ENCODE measurements at regions not wholly inside any gene's neighbourhood (a gene's known extent, or its start where the extent isn't known, plus 50 kb on each side); places are given as distances from the start of the nearest gene placed in this dataset.

GRCh38 chr13:20340136-20340758 lies 108.1 kb upstream of the GJB6 start:
- TF ChIP-seq POLR2A (IDR thresholded peaks at IDR 0.05; ENCODE audit: low read depth, low read length) = no peak
- no peak for TF ChIP-seq RAD21 (IDR thresholded peaks at IDR 0.05; ENCODE audit: insufficient read depth, low read depth, low read length)
- no peak for TF ChIP-seq SP1 (IDR thresholded peaks at IDR 0.05; ENCODE audit: low read depth, low read length)
- no peak for TF ChIP-seq JUNB (IDR thresholded peaks at IDR 0.05)
- no peak for TF ChIP-seq ZBTB33 (IDR thresholded peaks at IDR 0.05)
- no peak for TF ChIP-seq ZBTB11 (CRISPR knock-in tag; IDR thresholded peaks at IDR 0.05)
- no peak for TF ChIP-seq CREM (IDR thresholded peaks at IDR 0.05; ENCODE audit: low read depth)
- no peak for TF ChIP-seq CTCF (IDR thresholded peaks at IDR 0.05 in 2 of 3, conservative IDR thresholded peaks at IDR 0.05 in 1 of 3; ENCODE audit: control insufficient read depth in 2 of 3, extremely low read depth in 1 of 3, insufficient read depth in 1 of 3, low read depth in 3 of 3, low read length in 3 of 3)
- TF ChIP-seq NR2F1 (conservative IDR thresholded peaks at IDR 0.05) = no peak
- TF ChIP-seq ZNF207 (IDR thresholded peaks at IDR 0.05; ENCODE audit: borderline replicate concordance) = no peak
- no peak for TF ChIP-seq JUND (IDR thresholded peaks at IDR 0.05; ENCODE audit: low read depth, low read length)
- no peak for TF ChIP-seq TAF1 (IDR thresholded peaks at IDR 0.05; ENCODE audit: borderline replicate concordance, low read depth, low read length)
